ENCODE measurements at regions not wholly inside any gene's neighbourhood (a gene's known extent, or its start where the extent isn't known, plus 50 kb on each side); places are given as distances from the start of the nearest gene placed in this dataset.

DNA sequence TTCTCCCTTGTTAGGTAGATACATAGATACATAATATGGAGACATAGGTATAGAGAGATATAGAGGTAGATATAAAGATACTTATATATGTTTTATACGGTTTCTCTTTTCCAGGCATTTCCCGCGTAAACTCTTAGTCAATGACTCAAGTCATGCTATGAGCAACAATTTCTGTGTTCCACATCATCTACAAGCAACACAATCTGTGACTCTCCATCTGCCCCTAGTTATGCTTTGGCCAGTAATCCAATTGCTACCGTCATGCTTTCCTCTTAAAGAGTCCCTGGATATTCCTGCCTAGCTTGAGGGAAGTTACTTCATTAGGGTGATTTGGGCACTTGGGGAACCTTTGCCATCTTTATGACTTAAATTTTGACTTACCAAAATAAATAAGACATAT, 129.0 kb upstream of the ADAMTS16 start:
- TF ChIP-seq, protein P1, sequence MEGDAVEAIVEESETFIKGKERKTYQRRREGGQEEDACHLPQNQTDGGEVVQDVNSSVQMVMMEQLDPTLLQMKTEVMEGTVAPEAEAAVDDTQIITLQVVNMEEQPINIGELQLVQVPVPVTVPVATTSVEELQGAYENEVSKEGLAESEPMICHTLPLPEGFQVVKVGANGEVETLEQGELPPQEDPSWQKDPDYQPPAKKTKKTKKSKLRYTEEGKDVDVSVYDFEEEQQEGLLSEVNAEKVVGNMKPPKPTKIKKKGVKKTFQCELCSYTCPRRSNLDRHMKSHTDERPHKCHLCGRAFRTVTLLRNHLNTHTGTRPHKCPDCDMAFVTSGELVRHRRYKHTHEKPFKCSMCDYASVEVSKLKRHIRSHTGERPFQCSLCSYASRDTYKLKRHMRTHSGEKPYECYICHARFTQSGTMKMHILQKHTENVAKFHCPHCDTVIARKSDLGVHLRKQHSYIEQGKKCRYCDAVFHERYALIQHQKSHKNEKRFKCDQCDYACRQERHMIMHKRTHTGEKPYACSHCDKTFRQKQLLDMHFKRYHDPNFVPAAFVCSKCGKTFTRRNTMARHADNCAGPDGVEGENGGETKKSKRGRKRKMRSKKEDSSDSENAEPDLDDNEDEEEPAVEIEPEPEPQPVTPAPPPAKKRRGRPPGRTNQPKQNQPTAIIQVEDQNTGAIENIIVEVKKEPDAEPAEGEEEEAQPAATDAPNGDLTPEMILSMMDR (IDR thresholded peaks at IDR 0.05) = no peak
- TF ChIP-seq POLR2AphosphoS5 (IDR thresholded peaks at IDR 0.05) = no peak

All from prostate gland (tissue), 2 donors.